ENCODE measurements at regions not wholly inside any gene's neighbourhood (a gene's known extent, or its start where the extent isn't known, plus 50 kb on each side); places are given as distances from the start of the nearest gene placed in this dataset.

GRCh38 chr3:152091725-152092124 lies 177.0 kb upstream of the MBNL1 start (continued):
- TF ChIP-seq CTCF (IDR thresholded peaks at IDR 0.05; ENCODE audit: control extremely low read depth in 1 of 3, insufficient read depth in 1 of 3, low read depth in 1 of 3, low read length in 3 of 3) (no peak), SIN3A (conservative IDR thresholded peaks at IDR 0.05 in 1 of 2, IDR thresholded peaks at IDR 0.05 in 1 of 2; ENCODE audit: low read depth in 1 of 2, low read length in 2 of 2) (no peak), SIRT6 (IDR thresholded peaks at IDR 0.05; ENCODE audit: low read length) (no peak), HDAC2 (IDR thresholded peaks at IDR 0.05; ENCODE audit: borderline replicate concordance in 1 of 2, low read depth in 2 of 2, low read length in 2 of 2) (no peak)
